ENCODE measurements at regions not wholly inside any gene's neighbourhood (a gene's known extent, or its start where the extent isn't known, plus 50 kb on each side); places are given as distances from the start of the nearest gene placed in this dataset.

DNA sequence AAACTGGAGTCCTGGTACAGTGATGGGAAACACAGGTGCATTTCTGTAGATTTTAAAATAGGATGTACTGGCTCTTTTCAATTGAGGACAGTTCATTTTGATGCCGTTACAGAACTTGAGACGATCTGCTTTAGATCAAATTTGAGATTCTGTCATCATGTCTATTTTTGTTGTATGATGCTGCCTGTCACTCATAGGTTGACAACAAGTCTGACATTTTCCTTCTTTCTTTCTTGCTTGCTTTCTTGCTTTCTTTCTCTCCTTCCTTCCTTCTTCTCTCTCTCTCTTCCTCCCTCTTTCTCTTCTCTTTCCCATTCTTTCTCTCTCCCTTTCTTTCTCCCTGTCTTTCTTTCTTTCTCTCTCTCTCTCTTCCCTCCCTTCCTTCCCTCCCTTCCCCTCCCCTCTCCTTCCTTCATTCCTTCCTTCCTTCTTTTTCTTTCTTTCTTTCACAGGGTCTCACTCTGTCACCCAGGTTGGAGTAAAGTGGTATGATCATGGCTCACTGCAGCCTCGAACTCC, 152.6 kb upstream of the SGK1 start:
- TF ChIP-seq, protein P1, sequence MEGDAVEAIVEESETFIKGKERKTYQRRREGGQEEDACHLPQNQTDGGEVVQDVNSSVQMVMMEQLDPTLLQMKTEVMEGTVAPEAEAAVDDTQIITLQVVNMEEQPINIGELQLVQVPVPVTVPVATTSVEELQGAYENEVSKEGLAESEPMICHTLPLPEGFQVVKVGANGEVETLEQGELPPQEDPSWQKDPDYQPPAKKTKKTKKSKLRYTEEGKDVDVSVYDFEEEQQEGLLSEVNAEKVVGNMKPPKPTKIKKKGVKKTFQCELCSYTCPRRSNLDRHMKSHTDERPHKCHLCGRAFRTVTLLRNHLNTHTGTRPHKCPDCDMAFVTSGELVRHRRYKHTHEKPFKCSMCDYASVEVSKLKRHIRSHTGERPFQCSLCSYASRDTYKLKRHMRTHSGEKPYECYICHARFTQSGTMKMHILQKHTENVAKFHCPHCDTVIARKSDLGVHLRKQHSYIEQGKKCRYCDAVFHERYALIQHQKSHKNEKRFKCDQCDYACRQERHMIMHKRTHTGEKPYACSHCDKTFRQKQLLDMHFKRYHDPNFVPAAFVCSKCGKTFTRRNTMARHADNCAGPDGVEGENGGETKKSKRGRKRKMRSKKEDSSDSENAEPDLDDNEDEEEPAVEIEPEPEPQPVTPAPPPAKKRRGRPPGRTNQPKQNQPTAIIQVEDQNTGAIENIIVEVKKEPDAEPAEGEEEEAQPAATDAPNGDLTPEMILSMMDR (IDR thresholded peaks at IDR 0.05; ENCODE audit: low read depth, low read length): no peak
- no peak overlapping the region for H3K4me3 ChIP-seq (ENCODE audit: low read depth, low read length)

DNA sequence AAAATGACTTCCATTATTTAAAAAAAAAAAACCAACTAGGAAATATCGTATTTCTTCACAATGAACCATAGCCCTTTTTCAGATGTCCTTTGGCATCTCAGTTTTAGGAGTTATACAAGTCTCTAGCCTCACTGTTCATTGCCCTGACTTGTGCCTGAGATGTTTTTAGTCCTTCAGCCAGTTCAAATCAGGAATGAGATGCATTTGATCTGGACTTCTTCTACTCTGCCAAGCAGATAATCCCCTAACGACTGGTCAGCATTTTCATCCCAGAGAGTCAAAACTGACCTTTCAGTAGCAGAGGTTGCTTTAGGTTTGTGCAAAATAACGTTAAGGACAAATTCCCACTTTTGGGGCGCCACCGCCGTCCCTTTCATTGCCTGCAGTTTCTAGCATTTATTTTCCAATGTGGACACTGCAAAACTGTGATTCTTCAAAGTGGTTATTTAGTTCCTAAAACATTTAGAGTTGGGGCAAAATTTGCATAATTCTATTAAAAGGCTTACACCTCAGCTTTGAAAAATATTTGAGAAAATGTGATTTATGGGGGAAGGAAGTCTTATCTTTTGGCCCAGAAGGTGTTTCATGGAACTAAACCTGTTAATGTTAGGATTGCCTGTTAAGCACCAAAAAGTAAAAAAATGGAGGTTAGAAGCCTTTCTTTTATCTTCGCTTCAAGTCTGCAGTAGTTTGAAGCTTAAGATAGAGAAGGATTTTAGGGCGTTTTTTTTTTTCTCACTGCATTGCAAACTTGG, 152.0 kb upstream of the SGK1 start:
- H3K4me3 ChIP-seq (ENCODE audit: low read depth, low read length): no peak overlapping the region
- TF ChIP-seq, protein P1 (IDR thresholded peaks at IDR 0.05; ENCODE audit: low read depth, low read length): no peak

DNA sequence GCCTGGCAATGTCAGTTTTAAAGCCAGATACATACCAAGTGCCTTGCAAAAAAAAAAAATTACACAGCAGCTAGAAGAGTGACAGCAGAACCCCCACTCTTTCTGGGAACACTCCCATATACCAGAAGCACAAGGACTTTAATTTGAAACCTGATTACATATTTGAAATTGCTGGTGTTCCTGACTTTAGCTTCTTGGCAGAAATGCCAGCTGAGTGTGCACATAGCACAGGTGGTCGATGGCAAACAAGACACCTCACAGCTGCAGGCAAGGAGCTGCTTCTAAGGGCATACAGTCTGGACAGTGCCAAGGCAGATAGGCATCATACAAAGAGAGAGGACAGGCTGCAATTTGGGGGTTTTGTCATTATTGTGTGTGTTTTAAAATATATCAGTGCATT, 150.7 kb upstream of the SGK1 start:
- TF ChIP-seq, protein P1 (IDR thresholded peaks at IDR 0.05; ENCODE audit: low read depth, low read length): no peak
- H3K4me3 ChIP-seq (ENCODE audit: low read depth, low read length): no peak overlapping the region

DNA sequence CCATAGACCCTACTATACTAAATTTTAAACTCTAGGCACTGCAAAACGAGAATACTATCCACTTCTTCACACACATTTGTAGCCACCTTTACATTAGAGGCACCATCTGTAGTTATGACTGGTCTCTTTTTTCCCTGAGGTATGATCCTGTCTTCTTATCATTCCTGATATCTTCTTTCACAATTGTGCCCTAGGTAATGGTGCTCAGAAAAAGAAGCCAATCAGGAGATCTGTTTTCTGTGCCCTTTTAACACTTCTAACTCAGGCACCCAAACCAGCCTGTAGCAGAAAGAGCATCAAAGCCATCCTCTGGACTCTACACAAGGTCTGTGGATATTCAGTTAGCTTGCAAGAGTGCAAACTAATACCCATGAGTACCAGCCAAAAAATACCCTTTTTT, 149.7 kb upstream of the SGK1 start:
- TF ChIP-seq, protein P1 (IDR thresholded peaks at IDR 0.05; ENCODE audit: low read depth, low read length): no peak
- H3K4me3 ChIP-seq (ENCODE audit: low read depth, low read length): no peak overlapping the region

DNA sequence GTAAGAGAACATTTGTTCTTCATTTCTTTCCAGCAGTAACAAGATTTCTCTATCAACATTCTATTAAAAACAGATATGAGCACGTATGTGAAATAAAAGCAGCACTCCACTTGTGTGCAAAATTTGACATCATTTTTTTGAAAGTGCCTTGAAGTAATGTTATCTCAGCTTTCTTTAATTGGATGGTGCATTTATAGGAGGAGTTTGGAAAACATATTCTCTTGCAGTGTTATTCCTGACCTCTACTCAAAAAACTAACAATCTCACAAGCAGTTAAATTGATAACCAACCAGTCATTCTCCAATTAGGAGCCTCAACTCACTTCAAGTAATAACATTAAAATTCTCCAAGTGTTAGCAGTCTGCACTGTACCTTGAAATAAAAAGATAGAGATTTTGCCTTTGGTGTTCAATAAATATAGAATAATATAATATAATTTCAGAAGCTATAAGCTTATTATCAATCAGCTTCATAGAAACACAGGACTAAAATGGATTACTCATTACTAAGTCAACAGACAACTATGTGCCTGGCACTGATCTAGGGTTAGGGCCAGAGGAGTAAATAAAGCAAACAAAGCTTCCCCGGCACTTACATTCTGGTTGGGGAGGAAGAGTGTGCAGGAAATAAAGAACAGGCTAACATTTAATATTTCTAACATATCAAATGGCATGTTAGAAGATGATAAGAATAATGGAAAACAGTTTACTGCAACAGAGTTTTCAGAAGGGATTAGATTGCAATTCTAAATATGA, 149.0 kb upstream of the SGK1 start:
- TF ChIP-seq, protein P1 (IDR thresholded peaks at IDR 0.05; ENCODE audit: low read depth, low read length): no peak
- H3K4me3 ChIP-seq (ENCODE audit: low read depth, low read length): no peak overlapping the region

DNA sequence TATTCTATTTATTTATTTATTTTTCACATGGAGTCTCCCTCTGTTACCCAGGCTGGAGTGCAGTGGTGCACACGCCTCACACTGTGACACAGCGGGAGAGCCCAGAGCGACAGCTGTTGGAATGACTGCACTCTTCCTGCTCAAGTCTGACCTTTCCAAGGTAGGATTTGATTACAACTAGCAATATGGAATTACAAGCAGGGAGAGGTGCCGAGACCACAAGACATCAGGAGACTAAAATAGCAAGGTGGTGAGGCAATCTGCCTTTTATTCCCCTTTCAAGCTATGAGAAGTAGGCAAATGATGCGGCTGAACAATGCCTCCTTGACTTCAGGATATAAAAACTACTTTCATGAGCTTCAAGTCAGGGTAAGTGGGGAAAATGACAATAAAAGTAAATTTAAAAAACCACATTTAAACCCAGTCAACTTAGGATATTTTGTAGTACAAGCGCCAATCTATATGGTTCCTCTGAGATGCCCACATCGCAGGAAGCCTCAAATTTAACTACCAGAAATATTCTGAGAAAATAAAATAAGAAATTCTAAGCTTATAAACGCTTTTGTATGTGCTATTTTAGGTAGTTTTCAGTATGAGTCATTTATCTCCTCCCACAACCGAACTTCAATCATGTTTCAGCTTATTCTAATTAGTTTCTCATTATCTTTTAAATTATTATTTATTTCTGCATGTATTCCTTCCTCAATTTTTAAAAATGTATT, 146.9 kb upstream of the SGK1 start:
- TF ChIP-seq, protein P1 (IDR thresholded peaks at IDR 0.05; ENCODE audit: low read depth, low read length): no peak
- no peak overlapping the region for H3K4me3 ChIP-seq (ENCODE audit: low read depth, low read length)
